LNCAP (cell line): ENCODE measurements at regions not wholly inside any gene's neighbourhood (a gene's known extent, or its start where the extent isn't known, plus 50 kb on each side); places are given as distances from the start of the nearest gene placed in this dataset.

Experiments used
- CTCF ChIP-seq: fragments of 450-650 bp; IDR thresholded peaks from 2 replicates; pipeline ENCODE4 v1.5.1; 2017; ENCODE audit warnings: mild to moderate bottlenecking

GRCh38 chr14:101475456-101476257 lies 85.6 kb upstream of the DIO3 start:
- TF ChIP-seq CTCF: no peak

GRCh38 chr14:101476258-101476915 lies 84.9 kb upstream of the DIO3 start:
- TF ChIP-seq CTCF: no peak

- no peak for TF ChIP-seq CTCF
Observed at GRCh38 chr14:101476916-101477553, 84.3 kb upstream of the DIO3 start.

- TF ChIP-seq CTCF: no peak
Observed at GRCh38 chr14:101477648-101478047, 83.6 kb upstream of the DIO3 start.

GRCh38 chr14:101478096-101478495 lies 83.2 kb upstream of the DIO3 start:
- no peak for TF ChIP-seq CTCF

- TF ChIP-seq CTCF: no peak
Observed at GRCh38 chr14:101478796-101479410, 82.4 kb upstream of the DIO3 start.

- TF ChIP-seq CTCF: no peak
Observed at GRCh38 chr14:101480022-101480746, 81.1 kb upstream of the DIO3 start.
